GM12878 (cell line): ENCODE measurements at regions not wholly inside any gene's neighbourhood (a gene's known extent, or its start where the extent isn't known, plus 50 kb on each side); places are given as distances from the start of the nearest gene placed in this dataset.

ENCODE experiments used
- ATAC-seq: fragments of 200-7000 bp; cut with Tn5 transposase; 3 replicates; pipeline ENCODE4 v1.9.1; 2020; ENCODE audit warnings: mild to moderate bottlenecking, moderate library complexity
- BruUV-seq: library from RNA; stranded (reverse); fragments of 400-500 nt; replicated peaks from 2 replicates; lab custom pipeline; 2021; lab: Mats Ljungman, UMichigan
- CTCF ChIA-PET: fragments of 300-600 bp; sonication (Branson Sonifier 250); formaldehyde crosslinking; extraction: SDS; loops from one replicate; lab custom pipeline; 2021; ENCODE audit warnings: inconsistent platforms; lab: Yijun Ruan, JAX
- POLR2A ChIA-PET: fragments of 350-600 bp; formaldehyde crosslinking; extraction: SDS; loops from one replicate; lab custom pipeline; 2021; ENCODE audit warnings: inconsistent platforms; lab: Charles Lee
- RAD21 ChIA-PET: fragments of 300-600 bp; sonication (Branson Sonifier 250); formaldehyde crosslinking; loops from one replicate; lab custom pipeline; 2023; ENCODE audit warnings: antibody characterized with exemption; ENCODE audit not compliant: unreplicated experiment; lab: Charles Lee
- SMC1A ChIA-PET: fragments of 300-600 bp; sonication (Branson Sonifier 250); formaldehyde crosslinking; loops from one replicate; lab custom pipeline; 2023; ENCODE audit not compliant: unreplicated experiment, uncharacterized antibody; lab: Charles Lee
- DNase-seq: peaks from one replicate; pipeline ENCODE4 v3.0.0-alpha.2; 2011; ENCODE audit warnings: low read depth, low spot score
- FAIRE-seq: peaks from 3 replicates; lab custom pipeline; 2011; peaks lifted over from hg19 to GRCh38; lab: Jason Lieb, UNC
- H2AFZ ChIP-seq: 2 replicates; pipeline ENCODE4 v1.6.0; 2011; ENCODE audit warnings: low read depth, low read length, control low read depth; ENCODE audit not compliant: control insufficient read depth
- H3K27ac ChIP-seq: 2 replicates; pipeline ENCODE4 v1.5.1; 2011; ENCODE audit warnings: control low read depth; ENCODE audit not compliant: control insufficient read depth, insufficient read depth
- H3K27me3 ChIP-seq, 2 experiments: replicated peaks in 1 of 2; 2 replicates each; pipeline versions ENCODE4 v1.6.0 to v1.6.1; 2011; ENCODE audit warnings: low read length in 1 of 2; ENCODE audit not compliant: control insufficient read depth in 2 of 2, insufficient read depth in 2 of 2
- H3K36me3 ChIP-seq, 2 experiments: 2 replicates each; pipeline ENCODE4 v1.5.1; 2011; ENCODE audit warnings: low read length in 1 of 2; ENCODE audit not compliant: control insufficient read depth in 2 of 2, insufficient read depth in 2 of 2
- H3K4me1 ChIP-seq: 2 replicates; pipeline ENCODE4 v1.6.1; 2011; ENCODE audit warnings: mild to moderate bottlenecking, low read length, moderate library complexity, mixed read lengths; ENCODE audit not compliant: control insufficient read depth, insufficient read depth
- H3K4me2 ChIP-seq: 2 replicates; pipeline ENCODE4 v1.6.0; 2011; ENCODE audit warnings: control low read depth; ENCODE audit not compliant: control insufficient read depth, insufficient read depth
- H3K4me3 ChIP-seq: fragments of 200-600 bp; sonication (generic); 2 replicates; pipeline ENCODE4 v1.5.1; 2016
- H3K79me2 ChIP-seq: 2 replicates; pipeline ENCODE4 v1.6.0; 2011; ENCODE audit warnings: low read length; ENCODE audit not compliant: control insufficient read depth, insufficient read depth
- H3K9ac ChIP-seq: 2 replicates; pipeline ENCODE4 v1.8.0; 2011; ENCODE audit warnings: low read length, control low read depth, mixed read lengths; ENCODE audit not compliant: control insufficient read depth, insufficient read depth
- H3K9me3 ChIP-seq: replicated peaks from 3 replicates; pipeline ENCODE4 v1.5.1; 2011; ENCODE audit warnings: mild to moderate bottlenecking, low read length; ENCODE audit not compliant: control insufficient read depth, insufficient read depth
- H4K20me1 ChIP-seq: 2 replicates; pipeline ENCODE4 v1.6.0; 2011; ENCODE audit not compliant: control insufficient read depth, insufficient read depth
- BRCA1 ChIP-seq: IDR thresholded peaks from 2 replicates; pipeline ENCODE4 v1.6.1; 2011; ENCODE audit warnings: low read depth, low read length, improper control_type of control experiment
- JUND ChIP-seq: IDR thresholded peaks from 2 replicates; pipeline ENCODE4 v1.6.1; 2012; ENCODE audit warnings: low read depth, mild to moderate bottlenecking, low read length, improper control_type of control experiment, moderate library complexity
- LARP7 ChIP-seq: fragments of 450-650 bp; IDR thresholded peaks from 2 replicates; pipeline ENCODE4 v1.6.1; 2017; ENCODE audit warnings: mild to moderate bottlenecking
- NR2C2 ChIP-seq: IDR thresholded peaks from 2 replicates; pipeline ENCODE4 v1.6.1; 2011; ENCODE audit warnings: borderline replicate concordance, low read depth; ENCODE audit not compliant: control insufficient read depth, insufficient read length
- RAD21 ChIP-seq: IDR thresholded peaks from 2 replicates; pipeline ENCODE4 v1.6.1; 2011; ENCODE audit warnings: mild to moderate bottlenecking, low read depth, low read length, moderate library complexity; ENCODE audit not compliant: insufficient read depth
- RBBP5 ChIP-seq: fragments of 200-600 bp; sonication (generic); conservative IDR thresholded peaks from 2 replicates; pipeline ENCODE4 v1.6.1; 2016
- RUNX3 ChIP-seq: IDR thresholded peaks from 2 replicates; pipeline ENCODE4 v1.6.1; 2012; ENCODE audit warnings: low read length, inconsistent platforms
- TCF7 ChIP-seq: IDR thresholded peaks from 2 replicates; pipeline ENCODE4 v1.6.1; 2014; ENCODE audit warnings: antibody characterized with exemption, borderline replicate concordance
- WRNIP1 ChIP-seq: IDR thresholded peaks from 2 replicates; pipeline ENCODE4 v1.6.1; 2011; ENCODE audit warnings: low read depth, low read length, improper control_type of control experiment, borderline replicate concordance
- WGBS: methylation state at CpG from one replicate; pipeline ENCODE4 v1.1.6; 2016; ENCODE audit warnings: low lambda C conversion rate; ENCODE audit not compliant: insufficient replicate concordance, insufficient coverage; ENCODE audit errors: missing lambda C conversion rate; 5-methylcytosine and 5-hydroxymethylcytosine counted together
- in situ Hi-C: fragments of 300-500 bp; cut with MboI; formaldehyde crosslinking; loops from 9 replicates; pipeline ENCODE4 v1.14.3; 2018; ENCODE audit warnings: mixed read lengths
- intact Hi-C: fragments of 100-400 bp; cut with micrococcal nuclease; formaldehyde crosslinking; loops from one replicate; pipeline ENCODE4 v1.14.2; 2022; ENCODE audit not compliant: unreplicated experiment
- TF ChIP-seq, protein P1 (sequence below): IDR thresholded peaks from 2 replicates; pipeline ENCODE4 v1.6.1; 2012; ENCODE audit warnings: low read depth, low read length, improper control_type of control experiment
- TF ChIP-seq, protein P2 (sequence below): fragments of 450-650 bp; IDR thresholded peaks from 2 replicates; pipeline ENCODE4 v1.6.1; 2016; ENCODE audit warnings: mild to moderate bottlenecking, moderate library complexity, borderline replicate concordance
- TF ChIP-seq, protein P3 (sequence below): fragments of 150-350 bp; IDR thresholded peaks from 2 replicates; pipeline ENCODE4 v1.6.1; 2014; ENCODE audit warnings: mild to moderate bottlenecking, low read depth, low read length
- TF ChIP-seq, protein P4 (sequence below): fragments of 450-650 bp; IDR thresholded peaks from 2 replicates; pipeline ENCODE4 v1.6.1; 2014; ENCODE audit warnings: mild to moderate bottlenecking
- TF ChIP-seq, protein P5 (sequence below): IDR thresholded peaks from 2 replicates; pipeline ENCODE4 v1.6.1; 2011; ENCODE audit warnings: low read depth, low read length, improper control_type of control experiment, borderline replicate concordance

DNA sequence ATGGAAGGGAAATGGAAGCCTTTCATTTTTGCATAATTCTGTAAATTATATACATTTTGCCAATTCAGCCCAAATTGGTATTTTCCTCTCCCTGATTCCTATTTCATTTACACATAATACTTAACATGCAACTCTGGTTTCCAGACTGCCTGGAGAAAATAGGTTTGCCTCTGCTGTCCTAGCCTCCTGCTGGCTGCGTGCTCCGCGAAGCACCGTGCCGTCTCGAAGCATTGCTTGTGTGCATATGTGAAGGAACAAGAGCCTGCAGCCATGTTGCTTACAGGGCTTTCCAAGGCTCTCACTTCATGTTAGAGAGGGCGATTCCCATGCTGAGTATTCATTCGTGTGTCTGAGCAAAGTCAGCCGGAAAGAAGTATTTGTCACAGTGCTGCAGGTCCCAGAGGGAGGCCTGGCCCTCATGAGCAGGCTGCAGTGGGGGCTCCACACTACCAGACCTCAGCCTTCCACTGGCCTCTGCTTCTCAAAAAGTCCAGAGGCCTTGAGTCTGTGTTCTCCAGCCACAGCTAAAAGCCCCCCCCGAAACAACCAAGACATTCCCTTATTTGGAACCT lies 66.5 kb downstream of the CLRN3 start (continued):
- TF ChIP-seq, protein P1, sequence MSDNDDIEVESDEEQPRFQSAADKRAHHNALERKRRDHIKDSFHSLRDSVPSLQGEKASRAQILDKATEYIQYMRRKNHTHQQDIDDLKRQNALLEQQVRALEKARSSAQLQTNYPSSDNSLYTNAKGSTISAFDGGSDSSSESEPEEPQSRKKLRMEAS, result no peak
- TF ChIP-seq JUND, result no peak
- TF ChIP-seq LARP7, result no peak
- TF ChIP-seq RBBP5, result no peak

DNA sequence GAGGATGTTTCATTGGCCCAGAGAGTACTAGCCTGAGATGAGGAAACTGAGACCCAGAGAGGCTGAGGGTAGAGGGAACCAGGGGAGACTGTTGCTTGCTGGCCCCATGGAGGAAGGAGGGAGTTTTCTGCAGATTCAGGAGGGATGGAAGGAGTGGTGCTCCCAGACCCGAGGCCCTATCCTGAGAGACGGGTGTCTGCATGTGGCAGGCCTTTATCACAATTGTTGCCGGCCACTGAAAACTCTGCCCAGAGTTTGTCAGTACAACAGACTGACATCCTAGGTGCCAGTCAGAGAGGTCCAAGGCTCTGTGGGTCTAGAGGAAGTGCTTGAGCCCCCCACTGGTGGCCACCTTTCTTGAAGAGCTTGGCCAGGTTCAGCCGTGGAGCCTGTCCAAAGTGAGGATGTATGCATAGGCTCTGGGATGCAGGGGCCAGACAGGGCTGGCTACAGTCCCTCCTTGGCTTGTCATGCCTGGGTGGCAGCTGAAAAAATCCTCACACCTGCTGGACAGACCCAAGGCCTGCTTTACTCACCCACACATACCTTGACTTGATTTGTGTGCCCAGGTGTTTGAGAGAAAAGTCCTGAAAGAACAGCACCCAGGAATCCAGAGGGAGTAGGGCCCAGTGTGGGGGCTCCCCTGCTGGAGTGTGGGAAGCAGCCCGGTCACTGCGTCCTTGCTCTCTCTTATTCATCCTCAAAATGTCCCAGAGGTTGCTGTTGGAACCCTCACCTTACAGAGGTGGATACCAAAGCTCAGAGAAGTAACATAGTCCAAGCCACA lies 65.2 kb downstream of the CLRN3 start:
- ChIA-PET RAD21 (interaction anchor here (1.1 kb wide), 1 partner anchor 26 kb away, joined by 5 read pairs; no protein-coding TSS in a partner anchor), POLR2A (no interaction called here), CTCF (no interaction called here), SMC1A (no interaction called here)
- no peak for FAIRE-seq
- Histone ChIP-seq H3K27me3 (no peaks in the 10 kb centered on the region; a peak in 1 of 4 replicates), H3K9me3 (no peaks in the 10 kb centered on the region; the same call in 2 of the 3 replicates), H2AFZ (no peak overlapping the region), H3K9ac (no peak overlapping the region), H3K27ac (no peak overlapping the region), H3K4me2 (no peak overlapping the region), H3K79me2 (no peaks in the 10 kb centered on the region), H3K4me3 (no peak overlapping the region), H3K4me1 (no peaks in the 10 kb centered on the region), H4K20me1 (no peaks in the 10 kb centered on the region), H3K36me3 (no peaks in the 10 kb centered on the region)
- intact Hi-C loops (no loop called here), in situ Hi-C loops (no loop called here)
- ATAC-seq, result no peak
- 22% methylated on average over 6 of the region's 6 CpGs for WGBS
- no TSS peak for BruUV-seq
- DNase-seq, result no peak
- TF ChIP-seq, protein P2, sequence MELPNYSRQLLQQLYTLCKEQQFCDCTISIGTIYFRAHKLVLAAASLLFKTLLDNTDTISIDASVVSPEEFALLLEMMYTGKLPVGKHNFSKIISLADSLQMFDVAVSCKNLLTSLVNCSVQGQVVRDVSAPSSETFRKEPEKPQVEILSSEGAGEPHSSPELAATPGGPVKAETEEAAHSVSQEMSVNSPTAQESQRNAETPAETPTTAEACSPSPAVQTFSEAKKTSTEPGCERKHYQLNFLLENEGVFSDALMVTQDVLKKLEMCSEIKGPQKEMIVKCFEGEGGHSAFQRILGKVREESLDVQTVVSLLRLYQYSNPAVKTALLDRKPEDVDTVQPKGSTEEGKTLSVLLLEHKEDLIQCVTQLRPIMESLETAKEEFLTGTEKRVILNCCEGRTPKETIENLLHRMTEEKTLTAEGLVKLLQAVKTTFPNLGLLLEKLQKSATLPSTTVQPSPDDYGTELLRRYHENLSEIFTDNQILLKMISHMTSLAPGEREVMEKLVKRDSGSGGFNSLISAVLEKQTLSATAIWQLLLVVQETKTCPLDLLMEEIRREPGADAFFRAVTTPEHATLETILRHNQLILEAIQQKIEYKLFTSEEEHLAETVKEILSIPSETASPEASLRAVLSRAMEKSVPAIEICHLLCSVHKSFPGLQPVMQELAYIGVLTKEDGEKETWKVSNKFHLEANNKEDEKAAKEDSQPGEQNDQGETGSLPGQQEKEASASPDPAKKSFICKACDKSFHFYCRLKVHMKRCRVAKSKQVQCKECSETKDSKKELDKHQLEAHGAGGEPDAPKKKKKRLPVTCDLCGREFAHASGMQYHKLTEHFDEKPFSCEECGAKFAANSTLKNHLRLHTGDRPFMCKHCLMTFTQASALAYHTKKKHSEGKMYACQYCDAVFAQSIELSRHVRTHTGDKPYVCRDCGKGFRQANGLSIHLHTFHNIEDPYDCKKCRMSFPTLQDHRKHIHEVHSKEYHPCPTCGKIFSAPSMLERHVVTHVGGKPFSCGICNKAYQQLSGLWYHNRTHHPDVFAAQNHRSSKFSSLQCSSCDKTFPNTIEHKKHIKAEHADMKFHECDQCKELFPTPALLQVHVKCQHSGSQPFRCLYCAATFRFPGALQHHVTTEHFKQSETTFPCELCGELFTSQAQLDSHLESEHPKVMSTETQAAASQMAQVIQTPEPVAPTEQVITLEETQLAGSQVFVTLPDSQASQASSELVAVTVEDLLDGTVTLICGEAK, result no peak
- TF ChIP-seq, protein P3, sequence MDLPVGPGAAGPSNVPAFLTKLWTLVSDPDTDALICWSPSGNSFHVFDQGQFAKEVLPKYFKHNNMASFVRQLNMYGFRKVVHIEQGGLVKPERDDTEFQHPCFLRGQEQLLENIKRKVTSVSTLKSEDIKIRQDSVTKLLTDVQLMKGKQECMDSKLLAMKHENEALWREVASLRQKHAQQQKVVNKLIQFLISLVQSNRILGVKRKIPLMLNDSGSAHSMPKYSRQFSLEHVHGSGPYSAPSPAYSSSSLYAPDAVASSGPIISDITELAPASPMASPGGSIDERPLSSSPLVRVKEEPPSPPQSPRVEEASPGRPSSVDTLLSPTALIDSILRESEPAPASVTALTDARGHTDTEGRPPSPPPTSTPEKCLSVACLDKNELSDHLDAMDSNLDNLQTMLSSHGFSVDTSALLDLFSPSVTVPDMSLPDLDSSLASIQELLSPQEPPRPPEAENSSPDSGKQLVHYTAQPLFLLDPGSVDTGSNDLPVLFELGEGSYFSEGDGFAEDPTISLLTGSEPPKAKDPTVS, result no peak
- no peak for TF ChIP-seq WRNIP1
- TF ChIP-seq RUNX3, result no peak
- TF ChIP-seq, protein P4, sequence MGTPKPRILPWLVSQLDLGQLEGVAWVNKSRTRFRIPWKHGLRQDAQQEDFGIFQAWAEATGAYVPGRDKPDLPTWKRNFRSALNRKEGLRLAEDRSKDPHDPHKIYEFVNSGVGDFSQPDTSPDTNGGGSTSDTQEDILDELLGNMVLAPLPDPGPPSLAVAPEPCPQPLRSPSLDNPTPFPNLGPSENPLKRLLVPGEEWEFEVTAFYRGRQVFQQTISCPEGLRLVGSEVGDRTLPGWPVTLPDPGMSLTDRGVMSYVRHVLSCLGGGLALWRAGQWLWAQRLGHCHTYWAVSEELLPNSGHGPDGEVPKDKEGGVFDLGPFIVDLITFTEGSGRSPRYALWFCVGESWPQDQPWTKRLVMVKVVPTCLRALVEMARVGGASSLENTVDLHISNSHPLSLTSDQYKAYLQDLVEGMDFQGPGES, result no peak
- no peak for TF ChIP-seq NR2C2
- TF ChIP-seq TCF7, result no peak
- TF ChIP-seq BRCA1, result no peak
- TF ChIP-seq RAD21, result no peak
- TF ChIP-seq, protein P5, sequence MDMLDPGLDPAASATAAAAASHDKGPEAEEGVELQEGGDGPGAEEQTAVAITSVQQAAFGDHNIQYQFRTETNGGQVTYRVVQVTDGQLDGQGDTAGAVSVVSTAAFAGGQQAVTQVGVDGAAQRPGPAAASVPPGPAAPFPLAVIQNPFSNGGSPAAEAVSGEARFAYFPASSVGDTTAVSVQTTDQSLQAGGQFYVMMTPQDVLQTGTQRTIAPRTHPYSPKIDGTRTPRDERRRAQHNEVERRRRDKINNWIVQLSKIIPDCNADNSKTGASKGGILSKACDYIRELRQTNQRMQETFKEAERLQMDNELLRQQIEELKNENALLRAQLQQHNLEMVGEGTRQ, result no peak
